HFFc6 (cell line): ENCODE measurements at regions not wholly inside any gene's neighbourhood (a gene's known extent, or its start where the extent isn't known, plus 50 kb on each side); places are given as distances from the start of the nearest gene placed in this dataset.

Experiments used
- DNase-seq: peaks from one replicate; pipeline ENCODE4 v3.0.0-alpha.2; 2018
- H3K27ac Mint-ChIP-seq: 2 replicates; pipeline ENCODE4 v1.8.0; 2020; ENCODE audit warnings: mild to moderate bottlenecking, mixed read lengths
- H3K27me3 Mint-ChIP-seq: 2 replicates; pipeline ENCODE4 v1.8.0; 2021; ENCODE audit warnings: mild to moderate bottlenecking, moderate library complexity, mixed read lengths; ENCODE audit not compliant: insufficient read depth
- H3K36me3 Mint-ChIP-seq: 2 replicates; pipeline ENCODE4 v1.8.0; 2021; ENCODE audit warnings: low read depth, mixed read lengths
- H3K4me1 Mint-ChIP-seq: 2 replicates; pipeline ENCODE4 v1.8.0; 2020; ENCODE audit warnings: low read depth, mixed read lengths
- H3K4me3 Mint-ChIP-seq: 2 replicates; pipeline ENCODE4 v1.8.0; 2020; ENCODE audit warnings: mild to moderate bottlenecking, moderate library complexity, mixed read lengths
- H3K9me3 Mint-ChIP-seq: 2 replicates; pipeline ENCODE4 v1.8.0; 2020; ENCODE audit warnings: mild to moderate bottlenecking, mixed read lengths
- CTCF ChIP-seq: fragments of 200-600 bp; sonication (generic); IDR thresholded peaks from 2 replicates; pipeline ENCODE4 v1.5.0; 2021; ENCODE audit warnings: antibody characterized with exemption, mild to moderate bottlenecking

GRCh38 chr11:10376061-10376460 is 71.2 kb downstream of the ADM start:
- H3K4me1 Mint-ChIP-seq, result peaks cover 98% of the 10 kb centered on the region
- no peaks in the 10 kb centered on the region for H3K27me3 Mint-ChIP-seq
- no peak for DNase-seq
- no peaks in the 10 kb centered on the region; the same call in 1 of the 2 replicates for H3K36me3 Mint-ChIP-seq
- no peaks in the 10 kb centered on the region for H3K9me3 Mint-ChIP-seq
- H3K4me3 Mint-ChIP-seq, result peak overlapping the region; percentile 63
- H3K27ac Mint-ChIP-seq, result peak overlapping the region; percentile 92
- TF ChIP-seq CTCF, result no peak

- peaks cover 98% of the 10 kb centered on the region for H3K4me1 Mint-ChIP-seq
- no peak overlapping the region; the same call in 1 of the 2 replicates for H3K27ac Mint-ChIP-seq
- no peak for DNase-seq
- no peak for TF ChIP-seq CTCF
- peaks cover under 1% of the 10 kb centered on the region; the same call in 1 of the 2 replicates for H3K36me3 Mint-ChIP-seq
- H3K9me3 Mint-ChIP-seq, result no peaks in the 10 kb centered on the region
- peak overlapping the region; percentile 26; the same call in 1 of the 2 replicates for H3K4me3 Mint-ChIP-seq
- no peaks in the 10 kb centered on the region for H3K27me3 Mint-ChIP-seq
Observed at GRCh38 chr11:10377183-10377582, 72.3 kb downstream of the ADM start.

GRCh38 chr11:10378362-10378761 is 73.5 kb downstream of the ADM start:
- Mint-ChIP-seq H3K36me3 (peaks cover 8% of the 10 kb centered on the region), H3K4me3 (no peak overlapping the region), H3K9me3 (no peaks in the 10 kb centered on the region; the same call in 1 of the 2 replicates), H3K4me1 (peaks cover 94% of the 10 kb centered on the region), H3K27me3 (no peaks in the 10 kb centered on the region; the same call in 1 of the 2 replicates), H3K27ac (no peak overlapping the region)
- DNase-seq, result no peak
- TF ChIP-seq CTCF, result no peak

- Mint-ChIP-seq H3K36me3 (peaks cover 8% of the 10 kb centered on the region), H3K4me1 (peaks cover 87% of the 10 kb centered on the region), H3K27me3 (no peaks in the 10 kb centered on the region; the same call in 1 of the 2 replicates), H3K4me3 (peak overlapping the region; percentile 15; the same call in 1 of the 2 replicates), H3K27ac (peak overlapping the region; percentile 91), H3K9me3 (no peaks in the 10 kb centered on the region; the same call in 1 of the 2 replicates)
- no peak for TF ChIP-seq CTCF
- DNase-seq, result peak; percentile 41
Observed at GRCh38 chr11:10379022-10379421, 74.1 kb downstream of the ADM start.

GRCh38 chr11:10379426-10379825 is 74.6 kb downstream of the ADM start:
- peak overlapping the region; percentile 91 for H3K27ac Mint-ChIP-seq
- peaks cover 83% of the 10 kb centered on the region for H3K4me1 Mint-ChIP-seq
- peak; percentile 87 for DNase-seq
- H3K9me3 Mint-ChIP-seq, result no peaks in the 10 kb centered on the region; the same call in 1 of the 2 replicates
- no peaks in the 10 kb centered on the region; the same call in 1 of the 2 replicates for H3K27me3 Mint-ChIP-seq
- TF ChIP-seq CTCF, result no peak
- H3K4me3 Mint-ChIP-seq, result peak overlapping the region; percentile 15; the same call in 1 of the 2 replicates
- H3K36me3 Mint-ChIP-seq, result peaks cover 8% of the 10 kb centered on the region
